NCI-H1105 treated with DMSO at 0.1 percent for 48 hours (cell line): ENCODE measurements at regions not wholly inside any gene's neighbourhood (a gene's known extent, or its start where the extent isn't known, plus 50 kb on each side); places are given as distances from the start of the nearest gene placed in this dataset.

Source experiments
- DNase-seq: peaks from one replicate; lab custom pipeline; 2025; lab: John Stamatoyannopoulos, UW

DNA sequence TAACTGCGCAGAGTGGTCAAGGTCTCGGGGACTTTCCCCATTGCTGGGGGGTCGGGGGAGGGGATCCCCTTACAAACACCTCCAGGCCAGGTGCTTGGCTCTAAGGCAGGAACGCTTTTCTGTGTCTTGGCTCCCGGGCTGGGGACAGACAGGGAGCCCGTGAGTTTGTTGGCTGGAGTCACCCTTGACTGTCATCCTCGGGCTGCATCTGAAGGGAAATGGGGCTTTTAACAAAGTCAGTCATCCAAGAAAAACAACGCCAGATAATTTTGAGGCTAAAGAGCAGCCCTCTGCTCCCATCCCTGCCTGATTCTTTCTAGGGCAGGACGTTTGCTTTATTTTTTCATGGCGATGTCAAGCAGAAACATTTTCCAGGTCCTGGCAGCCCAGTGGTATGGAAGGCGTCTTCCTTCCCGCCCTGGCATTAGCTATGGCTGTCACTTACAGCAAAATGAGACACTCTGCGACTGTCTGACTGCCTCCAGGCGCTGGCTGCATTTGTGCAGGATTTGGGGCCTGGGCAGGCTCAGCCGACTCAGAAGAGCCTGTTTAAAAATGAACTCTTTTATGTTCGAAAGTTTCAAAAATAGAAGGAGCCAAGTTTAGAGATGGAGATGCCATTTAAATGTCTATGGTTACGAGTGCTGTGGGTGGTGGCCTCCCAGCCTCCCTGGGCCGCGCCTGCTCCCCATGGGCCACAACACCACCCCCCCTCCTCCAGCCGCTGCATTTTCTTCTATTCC lies 54.7 kb upstream of the TNS3 start:
- no peak for DNase-seq

DNA sequence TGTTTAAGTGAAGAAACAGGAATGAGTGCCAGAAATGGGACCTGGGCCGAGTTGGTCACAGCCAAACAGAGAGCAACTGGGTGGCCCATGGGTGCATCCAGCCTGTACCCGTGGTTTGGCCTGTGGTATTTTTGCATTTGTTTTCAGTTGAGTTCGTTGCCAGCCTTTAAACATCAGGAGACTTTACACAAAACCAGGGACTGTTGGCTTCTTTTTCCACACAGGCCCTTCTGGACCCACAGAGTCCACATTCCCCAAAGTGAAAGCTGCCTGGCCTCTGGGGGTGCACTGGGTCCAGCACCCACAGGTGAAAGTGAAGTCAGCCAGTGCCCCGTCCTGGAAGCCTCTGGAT lies 54.1 kb upstream of the TNS3 start:
- DNase-seq: no peak

DNA sequence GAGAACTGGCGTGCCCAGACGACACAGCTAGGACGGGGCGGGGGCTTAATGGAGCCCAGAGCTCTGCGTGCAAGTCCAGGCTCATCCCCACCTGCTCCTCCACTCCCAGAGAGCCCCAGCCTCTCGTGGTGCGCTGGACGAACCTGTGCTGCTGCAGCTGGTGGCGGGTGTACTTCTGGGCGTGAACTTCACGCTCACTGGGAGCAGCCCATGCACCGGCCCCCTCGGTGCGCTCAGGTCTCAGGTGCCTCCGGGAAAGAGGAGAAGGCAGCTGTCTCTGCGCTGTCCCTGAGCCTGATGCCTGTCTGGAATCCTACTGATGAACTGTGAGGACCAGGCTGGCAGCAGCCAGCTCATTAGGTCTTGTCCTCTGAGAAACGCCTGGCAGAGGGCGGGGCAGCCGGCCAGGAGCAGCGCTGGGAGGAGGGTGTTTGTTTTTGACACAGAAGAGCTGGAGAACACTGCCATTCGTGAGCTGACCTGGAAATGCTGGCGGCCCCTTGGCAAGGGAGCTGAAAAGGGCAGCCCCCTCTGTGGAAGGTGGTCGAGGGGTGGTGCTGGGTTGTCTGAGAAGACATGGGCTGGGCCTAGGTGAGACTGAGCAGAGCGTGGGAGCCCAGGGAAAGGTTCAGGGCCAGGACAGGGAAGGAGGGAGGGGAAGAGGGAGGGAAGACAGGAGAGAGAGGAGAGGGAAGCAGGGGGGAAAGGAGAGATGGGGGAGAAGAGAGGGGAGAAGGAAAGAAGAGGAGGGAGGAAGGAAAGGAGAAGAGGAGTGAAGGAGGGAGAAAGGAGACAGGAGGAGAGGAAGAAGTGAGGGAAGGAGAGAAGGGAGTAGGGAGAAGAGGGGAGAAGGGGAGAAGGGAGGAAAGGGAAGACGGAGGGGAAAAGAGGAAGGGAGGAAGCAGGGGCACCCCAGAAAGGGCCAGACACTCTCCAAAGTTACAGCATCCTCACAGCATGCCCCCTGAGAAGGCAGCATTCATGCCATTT lies 53.5 kb upstream of the TNS3 start:
- DNase-seq: peak; percentile 91

DNA sequence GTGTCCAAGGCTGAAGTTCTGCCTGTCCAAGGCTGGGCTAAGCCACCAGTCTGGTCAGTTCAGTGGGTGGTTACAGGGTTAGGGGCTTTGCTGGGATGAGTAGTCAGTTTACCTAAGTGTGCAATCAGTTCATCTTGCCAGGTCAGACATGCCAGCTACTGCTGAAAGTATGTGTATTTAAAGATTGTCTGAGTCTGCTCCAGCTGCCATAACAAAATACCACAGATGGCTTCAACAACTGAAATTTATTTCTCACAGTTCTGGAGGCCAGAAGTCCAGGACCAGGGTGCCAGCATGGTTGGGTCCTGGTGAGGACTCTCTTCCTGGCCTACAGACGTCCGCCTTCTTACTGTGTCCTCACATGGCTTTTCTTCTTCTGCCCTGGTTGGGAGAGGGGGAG lies 52.4 kb upstream of the TNS3 start:
- no peak for DNase-seq

DNA sequence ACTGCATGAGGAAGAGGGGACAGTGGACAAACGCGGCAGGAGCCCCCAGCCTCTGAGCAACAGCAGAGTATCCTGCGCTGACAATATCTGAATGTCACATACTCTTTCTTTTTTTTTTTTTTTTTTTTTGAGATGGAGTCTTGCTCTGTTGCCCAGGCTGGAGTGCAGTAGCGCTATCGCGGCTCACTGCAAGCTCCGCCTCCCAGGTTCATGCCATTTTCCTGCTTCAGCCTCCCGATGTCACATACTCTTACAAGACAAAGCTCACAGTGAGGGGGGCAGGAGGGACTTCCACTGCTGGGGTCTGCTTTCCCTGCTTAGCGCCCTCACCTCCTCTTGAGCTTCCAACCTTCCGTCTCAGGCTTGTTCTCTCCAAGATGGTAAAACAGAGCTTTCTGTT lies 51.2 kb upstream of the TNS3 start:
- no peak for DNase-seq
